Omental fat pad (tissue), 3 donors: ENCODE measurements at regions not wholly inside any gene's neighbourhood (a gene's known extent, or its start where the extent isn't known, plus 50 kb on each side); places are given as distances from the start of the nearest gene placed in this dataset.

Source experiments
- ATAC-seq: fragments of 150-250 bp; one replicate; pipeline ENCODE4 v1.9.1; 2016; ENCODE audit warnings: mild to moderate bottlenecking, moderate library complexity; ENCODE audit not compliant: low FRiP score
- DNase-seq: peaks from one replicate; pipeline ENCODE4 v3.0.0-alpha.2; 2019; ENCODE audit warnings: low spot score
- TF ChIP-seq, protein P1 (sequence below), 3 donors: fragments of 450-650 bp; IDR thresholded peaks; one replicate each; pipeline ENCODE4 v1.5.1; 2016 to 2017; ENCODE audit warnings: antibody characterized with exemption in 3 of 3, mild to moderate bottlenecking in 3 of 3, moderate library complexity in 2 of 3

DNA sequence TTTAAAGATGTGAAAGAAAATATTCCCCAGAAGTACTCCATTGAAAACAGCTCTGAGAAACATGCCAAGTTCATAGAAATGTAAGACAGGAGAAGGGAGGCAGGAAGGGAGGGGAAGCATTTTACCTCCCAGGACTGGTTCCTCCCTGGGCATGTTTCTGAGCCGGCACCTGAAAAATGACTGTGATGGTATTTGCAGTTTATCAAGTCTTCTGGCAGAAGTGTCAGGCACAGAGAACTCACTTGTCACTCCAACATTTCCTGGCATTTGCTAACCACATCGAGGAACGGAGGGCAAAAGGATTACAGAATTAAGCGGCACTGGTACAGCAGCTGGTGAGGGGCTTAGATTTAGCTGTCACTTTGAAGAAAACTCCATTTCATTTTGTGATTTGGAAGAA, 1054.0 kb downstream of the TUSC7 start:
- ATAC-seq = no peak
- DNase-seq = no peak
- TF ChIP-seq, protein P1, sequence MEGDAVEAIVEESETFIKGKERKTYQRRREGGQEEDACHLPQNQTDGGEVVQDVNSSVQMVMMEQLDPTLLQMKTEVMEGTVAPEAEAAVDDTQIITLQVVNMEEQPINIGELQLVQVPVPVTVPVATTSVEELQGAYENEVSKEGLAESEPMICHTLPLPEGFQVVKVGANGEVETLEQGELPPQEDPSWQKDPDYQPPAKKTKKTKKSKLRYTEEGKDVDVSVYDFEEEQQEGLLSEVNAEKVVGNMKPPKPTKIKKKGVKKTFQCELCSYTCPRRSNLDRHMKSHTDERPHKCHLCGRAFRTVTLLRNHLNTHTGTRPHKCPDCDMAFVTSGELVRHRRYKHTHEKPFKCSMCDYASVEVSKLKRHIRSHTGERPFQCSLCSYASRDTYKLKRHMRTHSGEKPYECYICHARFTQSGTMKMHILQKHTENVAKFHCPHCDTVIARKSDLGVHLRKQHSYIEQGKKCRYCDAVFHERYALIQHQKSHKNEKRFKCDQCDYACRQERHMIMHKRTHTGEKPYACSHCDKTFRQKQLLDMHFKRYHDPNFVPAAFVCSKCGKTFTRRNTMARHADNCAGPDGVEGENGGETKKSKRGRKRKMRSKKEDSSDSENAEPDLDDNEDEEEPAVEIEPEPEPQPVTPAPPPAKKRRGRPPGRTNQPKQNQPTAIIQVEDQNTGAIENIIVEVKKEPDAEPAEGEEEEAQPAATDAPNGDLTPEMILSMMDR (IDR thresholded peaks at IDR 0.05) = no peak

DNA sequence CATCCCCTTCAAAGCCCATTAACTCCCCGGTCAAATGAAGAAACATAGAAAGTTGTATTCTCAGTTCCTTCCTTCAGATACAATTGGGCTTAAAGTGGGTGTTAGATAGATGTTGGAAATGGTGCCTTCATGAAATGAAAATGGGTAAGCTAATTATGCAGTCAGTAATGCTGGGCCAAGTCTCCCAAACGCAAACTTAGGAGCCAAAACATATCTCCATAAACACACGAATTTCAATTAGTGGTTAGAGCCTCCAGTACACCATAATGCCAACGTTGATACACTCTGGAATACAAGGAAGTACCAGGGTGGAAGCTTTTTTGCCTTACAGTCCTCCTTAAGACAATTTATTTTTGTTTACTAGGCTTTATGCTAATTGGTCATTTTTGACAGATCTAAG, 1059.0 kb downstream of the TUSC7 start:
- DNase-seq (no peak), ATAC-seq (no peak)
- TF ChIP-seq, protein P1 (IDR thresholded peaks at IDR 0.05) = no peak

DNA sequence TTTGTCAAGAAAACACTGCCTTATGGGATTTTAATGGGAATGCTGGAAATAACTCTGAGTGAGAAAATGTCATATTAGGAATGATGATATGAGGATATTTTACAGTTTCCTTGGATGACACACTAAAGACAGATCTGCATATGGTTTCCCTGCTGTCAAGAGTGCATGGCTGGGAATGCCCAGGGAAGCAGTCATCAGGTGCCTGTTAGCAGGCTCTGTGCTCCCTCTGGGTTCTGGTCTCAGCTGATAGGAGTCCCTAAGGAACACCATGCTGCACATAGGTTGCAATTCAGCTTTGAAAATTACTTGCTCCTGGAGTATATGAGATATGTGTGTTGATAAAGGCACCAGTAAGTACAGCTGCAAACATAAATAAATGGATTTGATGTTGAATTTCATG, 1064.6 kb downstream of the TUSC7 start:
- DNase-seq (no peak), ATAC-seq (no peak)
- TF ChIP-seq, protein P1 (IDR thresholded peaks at IDR 0.05) = no peak

DNA sequence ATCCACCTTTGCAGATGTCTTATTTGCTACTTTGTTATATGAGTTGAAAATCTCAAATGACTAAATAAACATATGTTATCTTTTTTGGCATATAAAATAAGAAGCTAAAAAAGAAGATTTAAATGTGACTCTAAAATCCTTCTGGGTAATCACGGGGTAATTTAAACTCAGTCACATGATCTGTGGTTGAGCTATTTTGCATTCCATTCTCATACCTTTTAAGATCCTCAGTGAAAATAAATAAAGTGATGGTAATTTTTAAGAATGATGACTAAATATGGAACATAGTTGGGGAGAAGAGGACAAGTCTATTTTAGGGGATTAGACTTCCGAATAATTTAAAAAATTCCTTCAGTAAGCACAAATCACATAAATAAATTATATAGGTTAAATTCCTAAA, 1076.8 kb downstream of the TUSC7 start:
- ATAC-seq = no peak
- TF ChIP-seq, protein P1 (IDR thresholded peaks at IDR 0.05) = no peak
- no peak for DNase-seq

DNA sequence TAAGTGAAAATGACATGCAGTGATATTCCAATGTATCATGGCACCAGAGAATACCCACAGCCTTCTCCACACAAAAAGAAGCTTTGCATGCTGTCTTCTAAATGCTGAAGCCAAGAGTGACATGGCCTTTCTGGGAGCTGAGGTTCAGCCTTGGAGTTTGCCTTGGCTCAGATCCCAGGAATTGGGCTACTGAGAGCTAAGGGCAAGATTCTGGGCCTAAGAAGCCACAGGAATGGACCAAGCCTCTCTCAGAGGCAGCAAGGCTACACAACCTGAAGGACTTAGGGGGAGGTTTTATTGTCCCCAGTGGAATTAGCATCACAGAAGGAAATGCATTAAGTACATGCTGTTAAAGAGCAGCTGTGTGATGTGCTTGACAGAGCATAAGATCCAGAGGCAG, 1078.5 kb downstream of the TUSC7 start:
- no peak for ATAC-seq
- no peak for DNase-seq
- TF ChIP-seq, protein P1 (IDR thresholded peaks at IDR 0.05) = no peak

DNA sequence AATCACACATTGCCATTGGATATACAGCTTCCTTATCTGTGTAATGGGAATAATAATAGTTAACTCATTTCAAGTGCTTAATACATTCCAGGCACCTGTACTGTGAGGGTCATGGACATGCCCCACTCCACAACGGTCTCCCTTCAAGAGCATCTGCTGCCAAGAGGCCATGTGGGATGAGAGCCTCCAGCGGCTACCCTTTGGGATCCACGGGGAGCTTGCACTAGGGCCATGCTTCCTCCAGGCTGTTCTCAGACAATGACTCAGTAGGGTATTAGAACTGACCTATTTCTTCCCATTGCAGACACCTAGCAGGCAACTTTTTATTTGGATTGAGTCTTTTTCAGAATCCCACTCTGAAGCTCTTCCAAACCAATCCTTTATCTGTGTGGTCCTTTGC, 1078.9 kb downstream of the TUSC7 start:
- ATAC-seq (no peak), DNase-seq (no peak)
- TF ChIP-seq, protein P1 (IDR thresholded peaks at IDR 0.05) = no peak

DNA sequence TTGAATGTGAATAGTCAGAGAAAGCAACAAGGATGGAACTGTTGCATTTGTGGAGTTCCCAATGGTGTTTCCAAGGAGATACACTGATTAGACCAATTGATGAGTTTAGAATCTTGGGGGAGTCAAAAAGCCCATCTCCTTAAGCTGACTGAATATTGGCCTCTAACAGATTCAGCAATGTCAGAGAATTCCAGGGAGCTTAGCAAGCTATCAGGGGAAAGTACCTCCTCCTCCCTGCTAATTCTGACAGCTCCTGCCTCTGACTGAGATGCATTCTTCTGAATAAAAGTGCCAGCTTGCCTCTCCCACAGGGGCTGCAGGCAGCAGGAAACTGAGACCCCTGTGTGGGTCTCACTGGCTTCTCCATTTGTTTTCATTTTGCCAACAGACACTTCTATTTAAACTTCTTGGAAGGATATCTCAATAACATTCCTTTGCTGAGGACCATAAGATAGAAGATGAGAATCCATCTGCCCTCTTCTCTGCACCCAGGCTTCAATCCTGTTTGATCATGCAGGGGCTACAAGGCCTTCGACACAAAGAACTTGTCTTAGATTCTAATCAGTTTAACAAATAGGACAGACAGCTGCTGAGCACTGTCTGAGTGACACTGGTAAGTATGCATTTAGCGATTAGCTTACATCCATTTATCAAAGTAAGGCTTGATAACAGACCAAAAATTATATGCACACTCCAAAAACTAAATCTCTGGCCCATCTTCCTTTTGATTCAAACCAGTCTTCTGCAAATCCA, 1080.8 kb downstream of the TUSC7 start:
- ATAC-seq (peak; percentile 86), DNase-seq (no peak)
- TF ChIP-seq, protein P1 (IDR thresholded peaks at IDR 0.05) = no peak
